22Rv1 (cell line): ENCODE measurements at regions not wholly inside any gene's neighbourhood (a gene's known extent, or its start where the extent isn't known, plus 50 kb on each side); places are given as distances from the start of the nearest gene placed in this dataset.

Experiments
- ZFX ChIP-seq: fragments of 450-650 bp; IDR thresholded peaks from 2 replicates; pipeline ENCODE4 v1.6.1; 2017; ENCODE audit warnings: antibody characterized with exemption, borderline replicate concordance
- TF ChIP-seq, protein P1 (sequence below): fragments of 450-650 bp; IDR thresholded peaks from 2 replicates; pipeline ENCODE4 v1.5.1; 2017; ENCODE audit warnings: mild to moderate bottlenecking

GRCh38 chr5:158629591-158630312 is 470.0 kb downstream of the EBF1 start:
- TF ChIP-seq, protein P1, sequence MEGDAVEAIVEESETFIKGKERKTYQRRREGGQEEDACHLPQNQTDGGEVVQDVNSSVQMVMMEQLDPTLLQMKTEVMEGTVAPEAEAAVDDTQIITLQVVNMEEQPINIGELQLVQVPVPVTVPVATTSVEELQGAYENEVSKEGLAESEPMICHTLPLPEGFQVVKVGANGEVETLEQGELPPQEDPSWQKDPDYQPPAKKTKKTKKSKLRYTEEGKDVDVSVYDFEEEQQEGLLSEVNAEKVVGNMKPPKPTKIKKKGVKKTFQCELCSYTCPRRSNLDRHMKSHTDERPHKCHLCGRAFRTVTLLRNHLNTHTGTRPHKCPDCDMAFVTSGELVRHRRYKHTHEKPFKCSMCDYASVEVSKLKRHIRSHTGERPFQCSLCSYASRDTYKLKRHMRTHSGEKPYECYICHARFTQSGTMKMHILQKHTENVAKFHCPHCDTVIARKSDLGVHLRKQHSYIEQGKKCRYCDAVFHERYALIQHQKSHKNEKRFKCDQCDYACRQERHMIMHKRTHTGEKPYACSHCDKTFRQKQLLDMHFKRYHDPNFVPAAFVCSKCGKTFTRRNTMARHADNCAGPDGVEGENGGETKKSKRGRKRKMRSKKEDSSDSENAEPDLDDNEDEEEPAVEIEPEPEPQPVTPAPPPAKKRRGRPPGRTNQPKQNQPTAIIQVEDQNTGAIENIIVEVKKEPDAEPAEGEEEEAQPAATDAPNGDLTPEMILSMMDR, result no peak
- no peak for TF ChIP-seq ZFX
